ENCODE measurements at regions not wholly inside any gene's neighbourhood (a gene's known extent, or its start where the extent isn't known, plus 50 kb on each side); places are given as distances from the start of the nearest gene placed in this dataset.

DNA sequence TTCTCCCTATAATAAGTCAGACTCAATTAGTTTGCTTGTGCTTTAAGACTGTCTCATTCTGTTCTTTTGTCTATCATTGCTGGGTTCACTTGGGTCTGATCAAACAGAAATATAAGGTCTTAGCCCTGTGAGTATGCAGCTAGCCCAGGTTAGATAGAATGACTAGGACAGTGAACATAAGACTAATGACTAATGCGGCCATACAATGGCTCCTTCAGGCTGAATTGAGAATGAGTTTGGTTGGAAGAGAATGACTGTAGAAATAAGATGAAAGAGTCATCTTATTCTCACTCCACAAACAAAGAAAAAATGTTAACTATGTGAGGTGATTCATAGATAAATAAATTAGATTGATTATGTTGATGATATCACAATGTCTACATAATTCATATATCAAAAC lies 50.1 kb upstream of the OBI1 start:
- H3K4me2 ChIP-seq (ENCODE audit: insufficient read depth, low read length, poor library complexity, severe bottlenecking) = no peak overlapping the region
- H3K27me3 ChIP-seq (ENCODE audit: control insufficient read depth in 3 of 3, insufficient read depth in 3 of 3, low read depth in 1 of 3, low read length in 3 of 3) = no peaks in the 10 kb centered on the region
- H3K18ac ChIP-seq (ENCODE audit: low read length) = no peak overlapping the region
- no CpG with 5 or more reads among the region's 1 CpG for WGBS, 2 donors (ENCODE audit: extremely low coverage in 2 of 2, insufficient read length in 2 of 2, insufficient replicate concordance in 1 of 2)
- H3K14ac ChIP-seq (ENCODE audit: low read length) = no peak overlapping the region
- no peak overlapping the region for H2BK5ac ChIP-seq (ENCODE audit: low read length)
- no peak overlapping the region for H4K91ac ChIP-seq (ENCODE audit: low read depth, low read length, poor library complexity)
- no peaks in the 10 kb centered on the region for H3K79me1 ChIP-seq (ENCODE audit: low read depth, low read length)
- H3K23ac ChIP-seq (ENCODE audit: low read depth, low read length, poor library complexity) = no peak overlapping the region
- no peak overlapping the region for H2AFZ ChIP-seq (ENCODE audit: low read length)
- no peak overlapping the region for H2BK120ac ChIP-seq (ENCODE audit: low read depth, low read length)
- H4K8ac ChIP-seq (ENCODE audit: low read depth, low read length) = no peak overlapping the region
- no peak overlapping the region for H3K27ac ChIP-seq (replicated peaks; ENCODE audit: low read length)
- H2BK15ac ChIP-seq (ENCODE audit: low read length) = no peak overlapping the region
- no peak overlapping the region for H2BK12ac ChIP-seq (ENCODE audit: low read length)
- no peak for DNase-seq (ENCODE audit: low spot score)
- no peak overlapping the region for H3K4ac ChIP-seq (ENCODE audit: low read length)
- no peak overlapping the region for H3K4me3 ChIP-seq (ENCODE audit: low read length in 2 of 2)
- H3K9me3 ChIP-seq (replicated peaks in 1 of 2; ENCODE audit: control insufficient read depth in 2 of 2, insufficient read depth in 1 of 2, low read depth in 1 of 2, low read length in 2 of 2) = no peaks in the 10 kb centered on the region
- H2AK5ac ChIP-seq (ENCODE audit: low read depth, low read length) = no peak overlapping the region
- H3K4me1 ChIP-seq (ENCODE audit: control insufficient read depth in 2 of 2, insufficient read depth in 1 of 2, low read depth in 1 of 2, low read length in 2 of 2) = peaks cover 3 to 7% of the 10 kb centered on the region in 2 donors
- no peaks in the 10 kb centered on the region for H3K36me3 ChIP-seq (replicated peaks in 1 of 2; ENCODE audit: control insufficient read depth in 2 of 2, insufficient read depth in 2 of 2, low read length in 2 of 2)
- no peak overlapping the region for H3K9ac ChIP-seq (ENCODE audit: low read depth, low read length, poor library complexity)
